ENCODE measurements at regions not wholly inside any gene's neighbourhood (a gene's known extent, or its start where the extent isn't known, plus 50 kb on each side); places are given as distances from the start of the nearest gene placed in this dataset.
A peak's percentile ranks its signal among the peaks of the same experiment; 100 is the strongest.

DNA sequence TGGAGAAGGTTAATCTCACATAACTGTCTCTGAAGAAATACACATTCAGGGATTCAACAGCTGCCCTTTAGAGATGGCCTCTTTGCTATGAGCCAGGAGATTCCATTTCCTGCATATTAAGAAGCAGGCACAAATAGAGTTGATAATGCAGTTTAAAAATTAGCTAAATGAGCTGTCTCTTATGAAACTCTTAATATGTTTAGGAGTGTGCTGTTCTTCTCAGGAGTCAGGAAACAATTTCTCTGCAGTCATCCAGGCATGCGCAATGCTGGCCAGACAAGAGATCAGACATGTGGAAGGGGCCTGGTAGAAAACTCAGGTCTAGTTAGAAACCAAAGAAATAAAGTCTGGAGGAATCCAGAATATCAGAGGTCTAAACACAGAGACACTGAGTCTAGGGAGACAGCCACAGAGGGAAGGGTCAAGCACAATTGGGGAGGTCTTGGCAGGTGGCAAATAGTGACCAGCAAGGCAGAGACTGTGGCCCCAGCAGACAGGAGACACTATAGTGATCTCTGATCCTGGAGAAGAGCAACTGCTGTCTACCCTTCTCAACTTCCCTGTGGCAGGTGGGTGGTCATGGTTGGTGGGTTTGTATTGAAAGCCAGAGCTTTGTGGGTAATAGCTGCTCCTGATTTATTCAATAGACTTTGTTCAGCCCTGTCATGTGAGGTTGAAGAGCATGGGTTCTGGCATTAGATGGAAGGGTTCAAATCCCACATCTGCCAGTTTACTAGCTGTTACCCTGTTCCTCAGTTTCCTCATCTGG, 185.8 kb upstream of the RMST start:
- H4K20me1 ChIP-seq (ENCODE audit: insufficient read depth, low read length), result no peaks in the 10 kb centered on the region
- H3K27me3 Mint-ChIP-seq (ENCODE audit: low read depth, unreplicated experiment), result peaks cover 20% of the 10 kb centered on the region
- no peaks in the 10 kb centered on the region for H3K79me2 ChIP-seq (ENCODE audit: insufficient read depth, low read length)
- H3K4me1 Mint-ChIP-seq (ENCODE audit: low read depth, unreplicated experiment), result peaks cover 20% of the 10 kb centered on the region
- peak overlapping the region; percentile 22 for H3K27ac Mint-ChIP-seq (ENCODE audit: unreplicated experiment)
- no peaks in the 10 kb centered on the region for H3K9me3 Mint-ChIP-seq (ENCODE audit: unreplicated experiment)
- peak overlapping the region; percentile 63 for H3K4me2 ChIP-seq (ENCODE audit: low read length)
- peaks cover 5% of the 10 kb centered on the region for H3K9me3 ChIP-seq (ENCODE audit: insufficient read depth, low read depth, low read length)
- no peak overlapping the region for H3K4me3 ChIP-seq (ENCODE audit: insufficient read depth, low read depth, low read length)
- DNase-seq (ENCODE audit: low read depth), result no peak
- no peak overlapping the region for H3K9ac ChIP-seq (ENCODE audit: low read length)
- H3K4me3 Mint-ChIP-seq (ENCODE audit: unreplicated experiment), result no peak overlapping the region
- no peak for FAIRE-seq
- H3K27ac ChIP-seq (ENCODE audit: low read depth, low read length), result no peak overlapping the region
- no peaks in the 10 kb centered on the region for H3K36me3 ChIP-seq (ENCODE audit: insufficient read depth, low read length)
- no peak for TF ChIP-seq EZH2 (IDR thresholded peaks at IDR 0.05; ENCODE audit: insufficient read depth, low read length)
- TF ChIP-seq CTCF (IDR thresholded peaks at IDR 0.05; ENCODE audit: insufficient read depth, low read depth, low read length), result no peak
- no peaks in the 10 kb centered on the region for H3K27me3 ChIP-seq (ENCODE audit: insufficient read depth, low read length)
- no peaks in the 10 kb centered on the region for H3K4me1 ChIP-seq (ENCODE audit: insufficient read depth, low read length)
- H2AFZ ChIP-seq (ENCODE audit: low read depth, low read length), result peak overlapping the region; percentile 38
- H3K36me3 Mint-ChIP-seq (ENCODE audit: low read depth, unreplicated experiment), result no peaks in the 10 kb centered on the region

GRCh38 chr12:97283297-97283696, 179.3 kb upstream of the RMST start:
- no peak overlapping the region for H3K4me3 ChIP-seq (ENCODE audit: insufficient read depth, low read depth, low read length)
- no peak overlapping the region for H3K4me2 ChIP-seq (ENCODE audit: low read length)
- no peaks in the 10 kb centered on the region for H3K4me1 ChIP-seq (ENCODE audit: insufficient read depth, low read length)
- Mint-ChIP-seq H3K36me3 (ENCODE audit: low read depth, unreplicated experiment) (no peaks in the 10 kb centered on the region), H3K27me3 (ENCODE audit: low read depth, unreplicated experiment) (peaks cover 13% of the 10 kb centered on the region), H3K27ac (ENCODE audit: unreplicated experiment) (no peak overlapping the region), H3K4me1 (ENCODE audit: low read depth, unreplicated experiment) (peaks cover 2% of the 10 kb centered on the region), H3K4me3 (ENCODE audit: unreplicated experiment) (no peak overlapping the region), H3K9me3 (ENCODE audit: unreplicated experiment) (no peaks in the 10 kb centered on the region)
- no peaks in the 10 kb centered on the region for H3K9me3 ChIP-seq (ENCODE audit: insufficient read depth, low read depth, low read length)
- DNase-seq (ENCODE audit: low read depth), result no peak
- H2AFZ ChIP-seq (ENCODE audit: low read depth, low read length), result no peak overlapping the region
- H3K36me3 ChIP-seq (ENCODE audit: insufficient read depth, low read length), result no peaks in the 10 kb centered on the region
- TF ChIP-seq CTCF (IDR thresholded peaks at IDR 0.05; ENCODE audit: insufficient read depth, low read depth, low read length) (no peak), EZH2 (IDR thresholded peaks at IDR 0.05; ENCODE audit: insufficient read depth, low read length) (no peak)
- no peaks in the 10 kb centered on the region for H3K27me3 ChIP-seq (ENCODE audit: insufficient read depth, low read length)
- H4K20me1 ChIP-seq (ENCODE audit: insufficient read depth, low read length), result no peaks in the 10 kb centered on the region
- H3K27ac ChIP-seq (ENCODE audit: low read depth, low read length), result no peak overlapping the region
- H3K9ac ChIP-seq (ENCODE audit: low read length), result no peak overlapping the region
- no peak for FAIRE-seq
- no peaks in the 10 kb centered on the region for H3K79me2 ChIP-seq (ENCODE audit: insufficient read depth, low read length)

GRCh38 chr12:97288531-97288930, 174.1 kb upstream of the RMST start:
- Histone ChIP-seq H3K4me1 (ENCODE audit: insufficient read depth, low read length) (no peaks in the 10 kb centered on the region), H3K27me3 (ENCODE audit: insufficient read depth, low read length) (no peaks in the 10 kb centered on the region), H3K4me2 (ENCODE audit: low read length) (no peak overlapping the region), H3K36me3 (ENCODE audit: insufficient read depth, low read length) (no peaks in the 10 kb centered on the region), H3K4me3 (ENCODE audit: insufficient read depth, low read depth, low read length) (no peak overlapping the region), H3K9me3 (ENCODE audit: insufficient read depth, low read depth, low read length) (no peaks in the 10 kb centered on the region), H2AFZ (ENCODE audit: low read depth, low read length) (no peak overlapping the region), H4K20me1 (ENCODE audit: insufficient read depth, low read length) (no peaks in the 10 kb centered on the region), H3K9ac (ENCODE audit: low read length) (no peak overlapping the region), H3K27ac (ENCODE audit: low read depth, low read length) (no peak overlapping the region), H3K79me2 (ENCODE audit: insufficient read depth, low read length) (no peaks in the 10 kb centered on the region)
- no peak overlapping the region for H3K4me3 Mint-ChIP-seq (ENCODE audit: unreplicated experiment)
- no peak for DNase-seq (ENCODE audit: low read depth)
- peaks cover 2% of the 10 kb centered on the region for H3K4me1 Mint-ChIP-seq (ENCODE audit: low read depth, unreplicated experiment)
- FAIRE-seq, result no peak
- H3K9me3 Mint-ChIP-seq (ENCODE audit: unreplicated experiment), result no peaks in the 10 kb centered on the region
- no peaks in the 10 kb centered on the region for H3K36me3 Mint-ChIP-seq (ENCODE audit: low read depth, unreplicated experiment)
- peaks cover 3% of the 10 kb centered on the region for H3K27me3 Mint-ChIP-seq (ENCODE audit: low read depth, unreplicated experiment)
- TF ChIP-seq EZH2 (IDR thresholded peaks at IDR 0.05; ENCODE audit: insufficient read depth, low read length) (no peak), CTCF (IDR thresholded peaks at IDR 0.05; ENCODE audit: insufficient read depth, low read depth, low read length) (no peak)
- no peak overlapping the region for H3K27ac Mint-ChIP-seq (ENCODE audit: unreplicated experiment)
